GM08714 (cell line): ENCODE measurements at regions not wholly inside any gene's neighbourhood (a gene's known extent, or its start where the extent isn't known, plus 50 kb on each side); places are given as distances from the start of the nearest gene placed in this dataset.

ENCODE experiments used
- H3K4me3 ChIP-seq: fragments of 200-500 bp; sonication (Bioruptor generic); 2 replicates; pipeline ENCODE4 v1.5.1; 2014; ENCODE audit warnings: mild to moderate bottlenecking, low read length, inconsistent platforms
- ZNF274 ChIP-seq: IDR thresholded peaks from 2 replicates; pipeline ENCODE4 v1.6.1; 2012; ENCODE audit warnings: mild to moderate bottlenecking, low read depth, low read length

DNA sequence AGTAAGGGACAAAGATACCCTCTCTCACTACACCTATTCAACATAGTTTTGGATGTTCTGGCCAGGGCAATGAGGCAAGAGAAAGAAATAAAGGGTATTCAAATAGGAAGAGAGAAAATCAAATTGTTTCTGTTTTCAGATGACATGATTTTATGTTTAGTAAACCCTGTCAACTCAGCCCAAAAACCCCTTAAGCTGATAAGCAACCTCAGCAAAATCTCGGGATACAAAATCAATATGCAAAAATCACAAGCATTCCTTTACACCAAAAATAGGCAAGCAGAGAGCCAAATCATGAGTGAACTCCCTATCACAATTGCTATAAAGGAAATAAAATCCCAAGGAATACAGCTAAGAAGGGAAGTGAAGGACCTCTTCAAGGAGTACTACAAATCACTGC, 1130.7 kb upstream of the PIK3C3 start:
- no peak for TF ChIP-seq ZNF274
- no peak overlapping the region for H3K4me3 ChIP-seq

GRCh38 chr18:40821596-40822243, 1133.3 kb upstream of the PIK3C3 start:
- H3K4me3 ChIP-seq = no peak overlapping the region
- no peak for TF ChIP-seq ZNF274

- no peak for TF ChIP-seq ZNF274
- no peak overlapping the region for H3K4me3 ChIP-seq
Measured at GRCh38 chr18:40812981-40813515, 1142.0 kb upstream of the PIK3C3 start.

- no peak for TF ChIP-seq ZNF274
- H3K4me3 ChIP-seq = no peak overlapping the region
Measured at GRCh38 chr18:40810372-40810771, 1144.7 kb upstream of the PIK3C3 start.

DNA sequence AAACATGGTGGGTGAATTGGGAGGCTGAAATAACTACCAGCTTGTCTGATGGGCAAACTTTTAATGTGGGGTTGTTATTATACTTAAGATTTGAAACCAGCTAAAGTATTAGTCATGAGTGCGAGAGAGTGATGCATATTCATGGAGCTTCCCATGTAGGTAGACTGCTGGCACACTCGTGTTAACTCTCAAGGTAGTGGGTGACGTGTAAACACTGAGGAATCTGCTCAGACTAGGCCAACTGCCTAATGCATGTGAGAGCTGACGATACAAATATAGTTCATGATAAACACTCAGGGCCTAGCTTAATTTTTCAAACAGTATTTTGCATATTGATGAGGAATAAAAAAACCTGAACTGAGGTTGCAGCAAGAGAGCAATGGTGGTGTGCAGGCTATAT, 1165.7 kb upstream of the PIK3C3 start:
- no peak overlapping the region for H3K4me3 ChIP-seq
- TF ChIP-seq ZNF274 = no peak

- no peak overlapping the region for H3K4me3 ChIP-seq
- TF ChIP-seq ZNF274 = no peak
Measured at GRCh38 chr18:40782453-40783130, 1172.4 kb upstream of the PIK3C3 start.

DNA sequence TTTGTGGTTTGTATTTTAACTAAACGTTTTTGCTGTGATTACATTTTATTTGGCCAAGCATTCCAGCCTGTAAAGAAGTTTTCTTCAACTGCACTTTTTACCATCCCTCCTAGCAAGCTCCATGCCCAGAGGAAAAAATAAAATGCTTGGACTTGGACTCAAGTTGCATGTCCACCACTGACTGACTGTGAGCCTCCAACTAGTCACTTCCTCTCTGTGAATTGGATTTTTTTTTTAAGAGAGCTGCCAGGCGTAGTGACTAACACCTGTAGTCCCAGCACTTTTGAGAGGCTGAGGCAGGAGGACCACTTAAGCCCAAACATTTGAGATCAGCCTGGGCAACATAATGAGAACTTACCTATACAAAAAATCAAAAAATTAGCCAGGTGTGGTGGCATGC, 1185.2 kb upstream of the PIK3C3 start:
- no peak for TF ChIP-seq ZNF274

GRCh38 chr18:40760251-40760650, 1194.8 kb upstream of the PIK3C3 start:
- H3K4me3 ChIP-seq = no peak overlapping the region
- no peak for TF ChIP-seq ZNF274

More for the DNA sequence above, 1185.2 kb upstream of the PIK3C3 start:
- H3K4me3 ChIP-seq = no peak overlapping the region

- TF ChIP-seq ZNF274 = no peak
- H3K4me3 ChIP-seq = no peak overlapping the region
Measured at GRCh38 chr18:40754477-40754876, 1200.6 kb upstream of the PIK3C3 start.

DNA sequence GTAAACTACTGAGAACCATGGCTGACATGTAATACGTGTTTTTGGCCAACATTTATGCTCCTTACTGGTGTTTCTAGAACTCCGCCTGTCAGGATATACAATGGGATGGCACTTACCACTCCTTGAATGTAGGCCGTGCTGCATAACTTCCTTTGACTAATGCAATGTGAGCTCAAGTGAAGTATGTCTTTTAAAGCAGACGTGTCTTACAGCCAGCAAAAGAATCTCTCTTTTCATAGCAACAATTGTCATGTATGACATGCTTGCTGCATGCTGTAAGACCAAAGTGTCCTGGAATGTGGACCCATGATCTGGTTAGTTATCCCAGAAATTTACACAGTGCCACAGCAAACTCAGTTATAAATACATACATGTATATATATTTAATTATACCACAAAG, 1202.7 kb upstream of the PIK3C3 start:
- TF ChIP-seq ZNF274 = no peak
- no peak overlapping the region for H3K4me3 ChIP-seq

- TF ChIP-seq ZNF274 = no peak
- no peak overlapping the region for H3K4me3 ChIP-seq
Measured at GRCh38 chr18:40751186-40751585, 1203.8 kb upstream of the PIK3C3 start.

DNA sequence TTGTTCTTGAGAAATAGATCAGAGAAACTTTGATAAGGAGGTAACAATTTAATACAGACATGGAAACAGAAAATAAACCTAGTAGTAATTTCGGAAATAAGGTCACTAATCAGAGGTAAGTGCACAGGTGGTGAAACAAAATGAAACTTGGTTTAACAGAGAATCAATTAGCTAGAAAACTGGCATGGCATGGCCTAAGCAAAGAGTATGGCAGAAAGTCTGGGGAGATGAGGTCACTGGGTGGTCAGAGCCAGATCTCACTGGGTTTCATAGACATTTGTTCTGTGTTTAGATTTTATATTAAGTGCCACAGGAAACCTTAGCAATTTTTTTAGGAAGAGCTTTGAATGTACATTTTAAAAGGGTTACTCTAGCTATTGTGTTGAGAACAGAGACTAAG, 1216.0 kb upstream of the PIK3C3 start:
- no peak overlapping the region for H3K4me3 ChIP-seq
- no peak for TF ChIP-seq ZNF274

DNA sequence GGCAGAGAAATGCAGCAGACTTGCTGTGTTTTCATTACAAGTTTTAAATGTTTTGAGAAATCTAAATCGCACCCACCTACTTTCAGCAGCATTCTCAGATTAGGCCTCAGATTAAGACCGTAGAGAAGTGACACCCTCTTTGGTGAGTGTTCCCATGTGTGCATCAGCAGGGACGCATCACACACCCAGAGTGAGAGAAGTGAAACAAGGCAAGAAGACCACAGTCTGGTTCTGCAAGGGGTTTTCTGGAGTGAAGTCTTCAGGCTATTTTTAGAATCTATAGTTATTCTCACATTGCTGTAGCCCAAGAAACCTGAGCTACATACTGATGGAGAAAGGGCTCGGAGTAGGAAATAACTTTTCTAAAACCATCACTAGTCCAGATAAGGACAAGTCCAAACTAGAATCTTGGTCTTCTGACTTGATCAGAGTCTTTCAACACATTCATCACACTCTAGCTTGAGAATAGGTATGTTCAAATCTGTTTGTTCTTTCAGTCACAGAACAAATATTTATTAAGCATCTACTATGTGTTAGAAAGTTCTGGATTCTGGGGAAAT, 1216.6 kb upstream of the PIK3C3 start:
- no peak overlapping the region for H3K4me3 ChIP-seq
- TF ChIP-seq ZNF274 = no peak

DNA sequence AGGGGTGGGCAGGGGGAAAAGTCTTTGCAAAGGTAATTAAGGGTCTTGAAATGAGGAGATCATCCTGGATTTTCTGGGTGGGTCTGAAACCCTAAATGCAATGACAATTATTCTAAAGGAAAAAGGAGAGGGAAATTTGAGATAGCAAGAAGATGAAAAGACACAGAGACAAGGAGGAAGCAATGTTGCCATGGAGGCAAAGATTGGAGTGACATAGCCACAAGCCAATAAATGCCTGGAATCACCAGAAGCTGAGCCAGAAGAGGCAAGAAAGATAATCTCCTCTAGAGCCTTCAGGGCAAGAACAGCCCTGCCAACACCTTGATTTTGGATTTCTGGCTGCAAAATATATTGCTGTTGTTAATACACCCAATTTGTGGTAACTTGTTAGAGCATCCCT, 1246.3 kb upstream of the PIK3C3 start:
- no peak for TF ChIP-seq ZNF274
- no peak overlapping the region for H3K4me3 ChIP-seq

- TF ChIP-seq ZNF274 = no peak
- H3K4me3 ChIP-seq = no peak overlapping the region
Measured at GRCh38 chr18:40707797-40708196, 1247.2 kb upstream of the PIK3C3 start.
